SW 1271 (cell line): ENCODE measurements at regions not wholly inside any gene's neighbourhood (a gene's known extent, or its start where the extent isn't known, plus 50 kb on each side); places are given as distances from the start of the nearest gene placed in this dataset.
A peak's percentile ranks its signal among the peaks of the same experiment; 100 is the strongest.
"Not testable (repeated sequence)": the region's sequence is repeated elsewhere in the genome, so short reads cannot be mapped to it uniquely, and the experiment has no call there.

ENCODE experiments used
- DNase-seq, 2 experiments: peaks; one replicate each; lab custom pipeline; 2025; lab: John Stamatoyannopoulos, UW

- DNase-seq, result no peak
Observed at GRCh38 chr10:18735711-18736110, 76.5 kb downstream of the ARL5B start.

GRCh38 chr10:18737236-18737635, 78.0 kb downstream of the ARL5B start:
- no peak for DNase-seq

- no peak for DNase-seq
Observed at GRCh38 chr10:18737841-18738240, 78.6 kb downstream of the ARL5B start.

GRCh38 chr10:18738835-18739234, 79.6 kb downstream of the ARL5B start:
- no peak for DNase-seq

GRCh38 chr10:18743926-18744325, 84.7 kb downstream of the ARL5B start:
- no peak for DNase-seq

GRCh38 chr10:18753312-18753895, 94.2 kb downstream of the ARL5B start:
- DNase-seq, result no peak

GRCh38 chr10:18759575-18759974, 100.3 kb downstream of the ARL5B start:
- DNase-seq, result no peak

GRCh38 chr10:18760836-18761235, 101.6 kb downstream of the ARL5B start:
- no peak for DNase-seq

GRCh38 chr10:18767981-18768380, 108.8 kb downstream of the ARL5B start:
- no peak for DNase-seq

- DNase-seq, result no peak
Observed at GRCh38 chr10:18773180-18773579, 113.9 kb downstream of the ARL5B start.

- no peak for DNase-seq
Observed at GRCh38 chr10:18777258-18777657, 118.0 kb downstream of the ARL5B start.

- DNase-seq, result no peak
Observed at GRCh38 chr10:18786478-18786877, 127.2 kb downstream of the ARL5B start.

GRCh38 chr10:18793951-18794350, 134.7 kb downstream of the ARL5B start:
- DNase-seq, result peak in 1 of 2 experiments; percentile 15

GRCh38 chr10:18795549-18795948, 136.3 kb downstream of the ARL5B start:
- no peak for DNase-seq

- no peak for DNase-seq
Observed at GRCh38 chr10:18797286-18797685, 138.1 kb downstream of the ARL5B start.

GRCh38 chr10:18822156-18822555, 162.9 kb downstream of the ARL5B start:
- DNase-seq, result no peak

- DNase-seq, result no peak
Observed at GRCh38 chr10:18829259-18829658, 170.0 kb downstream of the ARL5B start.

- no peak for DNase-seq
Observed at GRCh38 chr10:18830277-18830676, 171.0 kb downstream of the ARL5B start.

GRCh38 chr10:18856623-18857022, 192.0 kb upstream of the MALRD1 start:
- DNase-seq, result not testable (repeated sequence)

- no peak for DNase-seq
Observed at GRCh38 chr10:18859659-18860058, 188.9 kb upstream of the MALRD1 start.

- no peak for DNase-seq
Observed at GRCh38 chr10:18860186-18860585, 188.4 kb upstream of the MALRD1 start.

- no peak for DNase-seq
Observed at GRCh38 chr10:18860631-18861240, 187.9 kb upstream of the MALRD1 start.

- DNase-seq, result no peak
Observed at GRCh38 chr10:18861382-18861781, 187.2 kb upstream of the MALRD1 start.

- DNase-seq, result no peak
Observed at GRCh38 chr10:18866852-18867251, 181.7 kb upstream of the MALRD1 start.
